IMR-90 (cell line): ENCODE measurements at regions not wholly inside any gene's neighbourhood (a gene's known extent, or its start where the extent isn't known, plus 50 kb on each side); places are given as distances from the start of the nearest gene placed in this dataset.

ENCODE experiments used
- ATAC-seq: fragments of 200-7000 bp; cut with Tn5 transposase; 2 replicates; pipeline ENCODE4 v1.9.1; 2020; ENCODE audit warnings: low read depth, mild to moderate bottlenecking, moderate library complexity
- BruUV-seq: library from RNA; stranded (reverse); fragments of 400-500 nt; replicated peaks from 2 replicates; lab custom pipeline; 2021; lab: Mats Ljungman, UMichigan
- CTCF ChIA-PET: fragments of 300-600 bp; formaldehyde crosslinking; extraction: SDS; loops from one replicate; lab custom pipeline; 2021; ENCODE audit warnings: antibody characterized with exemption; lab: Yijun Ruan, JAX
- POLR2A ChIA-PET: fragments of 300-600 bp; sonication (Branson Sonifier 250); formaldehyde crosslinking; loops from one replicate; lab custom pipeline; 2022; ENCODE audit warnings: antibody characterized with exemption; ENCODE audit not compliant: unreplicated experiment; lab: Charles Lee
- DNase-seq: peaks from one replicate; pipeline ENCODE4 v3.0.0; 2013
- H2AFZ ChIP-seq: replicated peaks from 2 replicates; pipeline ENCODE3; 2013; ENCODE audit warnings: low read length, mild to moderate bottlenecking; ENCODE audit not compliant: poor library complexity
- H2AK5ac ChIP-seq: 2 replicates; pipeline ENCODE4 v1.6.1; 2013; ENCODE audit warnings: low read depth, low read length, inconsistent platforms
- H2AK9ac ChIP-seq: replicated peaks from 2 replicates; pipeline ENCODE3; 2013; ENCODE audit warnings: mild to moderate bottlenecking, low read depth, low read length, moderate library complexity; ENCODE audit not compliant: poor library complexity
- H2BK120ac ChIP-seq: 2 replicates; pipeline ENCODE4 v1.6.1; 2013; ENCODE audit warnings: low read depth, low read length, inconsistent platforms
- H2BK15ac ChIP-seq: 3 replicates; pipeline ENCODE4 v1.6.1; 2013; ENCODE audit warnings: low read depth, low read length, inconsistent platforms
- H2BK20ac ChIP-seq: 2 replicates; pipeline ENCODE4 v1.6.1; 2013; ENCODE audit warnings: low read depth, mild to moderate bottlenecking, inconsistent platforms, low read length, moderate library complexity
- H2BK5ac ChIP-seq: 2 replicates; pipeline ENCODE4 v1.6.1; 2013; ENCODE audit warnings: mild to moderate bottlenecking, low read depth, low read length, inconsistent platforms; ENCODE audit not compliant: poor library complexity, severe bottlenecking
- H3K14ac ChIP-seq: replicated peaks from 2 replicates; pipeline ENCODE4 v1.6.1; 2013; ENCODE audit warnings: low read depth, low read length, inconsistent platforms
- H3K18ac ChIP-seq: 2 replicates; pipeline ENCODE4 v1.6.1; 2013; ENCODE audit warnings: low read depth, low read length, control low read depth
- H3K23ac ChIP-seq: 2 replicates; pipeline ENCODE4 v1.6.1; 2013; ENCODE audit warnings: low read depth, low read length, inconsistent platforms
- H3K27ac ChIP-seq: 2 replicates; pipeline ENCODE4 v1.5.1; 2013; ENCODE audit warnings: mild to moderate bottlenecking, control low read depth, low read length; ENCODE audit not compliant: insufficient read depth
- H3K27me3 ChIP-seq: 2 replicates; pipeline ENCODE4 v1.6.1; 2013; ENCODE audit warnings: low read length; ENCODE audit not compliant: control insufficient read depth, insufficient read depth
- H3K36me3 ChIP-seq: 2 replicates; pipeline ENCODE4 v1.6.1; 2013; ENCODE audit warnings: low read length, mixed read lengths; ENCODE audit not compliant: control insufficient read depth, insufficient read depth
- H3K4ac ChIP-seq: 2 replicates; pipeline ENCODE4 v1.6.1; 2013; ENCODE audit warnings: low read depth, low read length, inconsistent platforms
- H3K4me1 ChIP-seq: 2 replicates; pipeline ENCODE4 v1.6.1; 2013; ENCODE audit warnings: low read length, mixed read lengths; ENCODE audit not compliant: control insufficient read depth, insufficient read depth
- H3K4me2 ChIP-seq: 2 replicates; pipeline ENCODE4 v1.6.1; 2013; ENCODE audit warnings: low read depth, mild to moderate bottlenecking, control low read depth, low read length, moderate library complexity
- H3K4me3 ChIP-seq: 2 replicates; pipeline ENCODE4 v1.5.1; 2013; ENCODE audit warnings: low read depth, mild to moderate bottlenecking, control low read depth, low read length, moderate library complexity; ENCODE audit not compliant: insufficient read depth
- H3K56ac ChIP-seq: 2 replicates; pipeline ENCODE4 v1.6.1; 2013; ENCODE audit warnings: low read length, inconsistent platforms; ENCODE audit not compliant: insufficient read depth; ENCODE audit errors: extremely low read depth
- H3K79me1 ChIP-seq, 2 experiments: 2 replicates each; pipeline ENCODE4 v1.6.1; 2013; ENCODE audit warnings: low read length in 2 of 2, inconsistent platforms in 1 of 2, low read depth in 1 of 2
- H3K9ac ChIP-seq: 2 replicates; pipeline ENCODE4 v1.6.1; 2013; ENCODE audit warnings: low read depth, low read length, control low read depth
- H3K9me1 ChIP-seq: 2 replicates; pipeline ENCODE4 v1.6.1; 2013; ENCODE audit warnings: low read length, inconsistent platforms; ENCODE audit not compliant: insufficient read depth
- H3K9me3 ChIP-seq: 2 replicates; pipeline ENCODE4 v1.6.1; 2013; ENCODE audit warnings: low read length; ENCODE audit not compliant: control insufficient read depth, insufficient read depth
- H4K20me1 ChIP-seq: 2 replicates; pipeline ENCODE4 v1.6.1; 2013; ENCODE audit warnings: low read length, inconsistent platforms; ENCODE audit not compliant: insufficient read depth
- H4K5ac ChIP-seq: 2 replicates; pipeline ENCODE4 v1.6.1; 2013; ENCODE audit warnings: mild to moderate bottlenecking, low read depth, low read length, control low read depth
- H4K8ac ChIP-seq, 2 experiments: 2 replicates each; pipeline ENCODE4 v1.6.1; 2013; ENCODE audit warnings: low read depth in 2 of 2, low read length in 2 of 2, control low read depth in 1 of 2, inconsistent platforms in 1 of 2
- H4K91ac ChIP-seq: 2 replicates; pipeline ENCODE4 v1.6.1; 2013; ENCODE audit warnings: low read depth, low read length, inconsistent platforms; ENCODE audit not compliant: insufficient read depth
- FOS ChIP-seq: fragments of 150-350 bp; IDR thresholded peaks from 2 replicates; pipeline ENCODE4 v1.6.1; 2016; ENCODE audit warnings: low read depth, low read length
- MAFK ChIP-seq: IDR thresholded peaks from 2 replicates; pipeline ENCODE4 v1.6.1; 2012; ENCODE audit warnings: low read depth, low read length, improper control_type of control experiment
- POLR2A ChIP-seq: IDR thresholded peaks from 2 replicates; pipeline ENCODE4 v1.6.1; 2012; ENCODE audit warnings: mild to moderate bottlenecking, low read depth, low read length
- RCOR1 ChIP-seq: IDR thresholded peaks from 2 replicates; pipeline ENCODE4 v1.6.1; 2012; ENCODE audit warnings: mild to moderate bottlenecking, low read length, improper control_type of control experiment; ENCODE audit not compliant: insufficient replicate concordance
- WGBS, 2 experiments: methylation state at CpG; one replicate each; pipeline versions ENCODE4 v1.1.5 to v1.1.7; 2013; ENCODE audit warnings: missing lambda C conversion rate in 2 of 2; ENCODE audit not compliant: insufficient read length in 1 of 2; ENCODE audit errors: extremely low coverage in 2 of 2; 5-methylcytosine and 5-hydroxymethylcytosine counted together
- dilution Hi-C: fragments of 300-500 bp; cut with HindIII; formaldehyde crosslinking; loops from one replicate; pipeline ENCODE4 v1.14.3; 2018; ENCODE audit warnings: low sequenced_read_pairs; ENCODE audit not compliant: unreplicated experiment
- in situ Hi-C: fragments of 300-500 bp; cut with MboI; formaldehyde crosslinking; loops from 3 replicates; pipeline ENCODE4 v1.14.3; 2019; ENCODE audit warnings: low sequenced_read_pairs, inconsistent platforms, mixed read lengths
- intact Hi-C: fragments of 100-400 bp; cut with micrococcal nuclease; formaldehyde crosslinking; loops from 2 replicates; pipeline ENCODE4 v1.10.0; 2022

DNA sequence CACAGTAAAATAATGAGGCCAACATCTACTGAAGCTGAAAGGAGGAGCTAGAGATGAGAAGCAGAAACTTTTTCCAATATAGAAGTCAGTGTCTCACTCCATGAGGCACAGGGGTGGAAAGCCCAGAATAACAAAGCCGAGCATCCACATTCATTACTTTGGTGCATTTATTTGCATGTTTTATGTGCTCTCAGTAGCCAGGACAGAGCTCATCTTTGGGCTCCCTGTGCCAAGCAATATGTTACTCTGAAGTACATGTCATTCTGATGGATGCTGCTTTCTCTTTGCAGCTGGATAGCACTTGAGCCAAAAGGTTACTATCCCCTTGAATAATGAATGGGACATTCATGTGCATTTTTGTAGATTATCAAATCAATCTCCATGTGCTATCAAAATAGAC lies 338.6 kb upstream of the SOX11 start:
- CTCF ChIA-PET: no interaction called here
- Histone ChIP-seq H3K4me1 (no peaks in the 10 kb centered on the region), H3K14ac (no peak overlapping the region), H3K36me3 (no peaks in the 10 kb centered on the region), H3K4me2 (no peak overlapping the region), H2BK20ac (no peak overlapping the region), H3K18ac (no peak overlapping the region), H3K9ac (no peak overlapping the region), H3K4me3 (no peak overlapping the region), H4K20me1 (no peaks in the 10 kb centered on the region), H3K23ac (no peak overlapping the region), H3K9me3 (peaks cover 15% of the 10 kb centered on the region), H3K9me1 (no peaks in the 10 kb centered on the region), H3K79me1 (no peaks in the 10 kb centered on the region), H4K91ac (no peak overlapping the region), H2AK9ac (no peak overlapping the region), H2AFZ (no peak overlapping the region), H4K5ac (no peak overlapping the region), H3K27ac (no peak overlapping the region), H2BK15ac (no peak overlapping the region), H3K4ac (no peak overlapping the region), H3K27me3 (no peaks in the 10 kb centered on the region), H2AK5ac (no peak overlapping the region), H4K8ac (no peak overlapping the region), H2BK120ac (no peak overlapping the region), H3K56ac (no peak overlapping the region), H2BK5ac (no peak overlapping the region)
- POLR2A ChIA-PET: no interaction called here
- in situ Hi-C loops: no loop called here
- no peak for DNase-seq
- no TSS peak for BruUV-seq
- dilution Hi-C loops: no loop called here
- ATAC-seq: no peak
- no CpG with 5 or more reads among the region's 1 CpG for WGBS, 2 experiments
- intact Hi-C loops: no loop called here
- TF ChIP-seq POLR2A (no peak), FOS (no peak), RCOR1 (no peak), MAFK (no peak)
